ENCODE measurements at regions not wholly inside any gene's neighbourhood (a gene's known extent, or its start where the extent isn't known, plus 50 kb on each side); places are given as distances from the start of the nearest gene placed in this dataset.

DNA sequence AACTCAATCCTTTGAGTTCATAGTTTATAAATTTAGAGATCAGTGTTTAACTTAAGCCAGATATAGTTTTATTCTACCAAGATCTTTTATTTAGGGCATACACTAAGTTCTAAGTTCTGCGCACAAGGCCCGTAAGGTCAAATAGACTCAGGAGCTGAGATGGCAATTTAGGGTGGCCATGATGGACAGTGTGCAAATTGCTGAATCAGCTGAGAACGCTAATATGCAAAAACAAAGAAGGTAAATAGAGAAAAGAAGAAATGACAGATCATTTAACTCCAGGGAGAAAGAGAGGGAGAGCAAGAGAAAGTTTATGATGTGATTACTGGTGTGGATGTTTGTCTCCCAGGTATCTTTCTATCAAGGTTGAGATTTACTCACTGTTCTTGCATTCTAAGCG lies 678.5 kb downstream of the OTOL1 start:
- WGBS, 2 experiments (ENCODE audit: insufficient coverage in 2 of 2): 100% methylated on average over 3 of the region's 4 CpGs
- no peak overlapping the region for H3K4me3 ChIP-seq (ENCODE audit: extremely low read depth, insufficient read depth, low read length, poor library complexity, severe bottlenecking)
- no peaks in the 10 kb centered on the region for H3K36me3 ChIP-seq (ENCODE audit: control insufficient read depth, insufficient read depth, low read length)
- no peaks in the 10 kb centered on the region for H3K4me1 ChIP-seq (ENCODE audit: control insufficient read depth, insufficient read depth, low read length, poor library complexity, severe bottlenecking)
- peaks cover 7% of the 10 kb centered on the region for H3K9me3 ChIP-seq (ENCODE audit: control insufficient read depth, low read length)
- H3K27ac ChIP-seq (ENCODE audit: low read depth, low read length, severe bottlenecking): no peak overlapping the region

DNA sequence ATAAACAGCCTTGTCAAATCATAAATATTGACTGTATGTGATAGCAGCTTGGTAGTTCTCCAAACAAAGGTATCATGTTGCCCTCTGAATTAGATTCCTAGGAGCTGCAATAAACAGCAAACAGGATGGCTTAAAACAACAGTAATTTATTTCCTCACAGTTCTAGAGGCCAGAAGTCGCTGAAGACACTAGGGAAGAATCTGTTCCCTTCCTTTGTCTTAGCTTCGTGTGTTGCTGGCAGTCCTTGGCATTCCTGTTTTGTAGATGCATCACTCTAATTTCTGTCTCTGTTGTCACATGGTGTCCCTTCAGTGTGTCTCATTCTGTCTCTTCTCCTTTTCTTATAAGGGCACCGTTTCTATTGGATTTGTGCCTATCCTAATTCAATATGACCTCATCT lies 679.3 kb downstream of the OTOL1 start:
- H3K4me3 ChIP-seq (ENCODE audit: extremely low read depth, insufficient read depth, low read length, poor library complexity, severe bottlenecking): no peak overlapping the region
- H3K27ac ChIP-seq (ENCODE audit: low read depth, low read length, severe bottlenecking): no peak overlapping the region
- H3K36me3 ChIP-seq (ENCODE audit: control insufficient read depth, insufficient read depth, low read length): no peaks in the 10 kb centered on the region
- 89 to 100% methylated on average over 2 to 3 of the region's 3 CpGs for WGBS, 2 experiments (ENCODE audit: insufficient coverage in 2 of 2)
- H3K9me3 ChIP-seq (ENCODE audit: control insufficient read depth, low read length): peaks cover 7% of the 10 kb centered on the region
- no peaks in the 10 kb centered on the region for H3K4me1 ChIP-seq (ENCODE audit: control insufficient read depth, insufficient read depth, low read length, poor library complexity, severe bottlenecking)

GRCh38 chr3:162183440-162183839 lies 686.8 kb downstream of the OTOL1 start:
- Histone ChIP-seq H3K4me3 (ENCODE audit: extremely low read depth, insufficient read depth, low read length, poor library complexity, severe bottlenecking) (no peak overlapping the region), H3K4me1 (ENCODE audit: control insufficient read depth, insufficient read depth, low read length, poor library complexity, severe bottlenecking) (no peaks in the 10 kb centered on the region), H3K9me3 (ENCODE audit: control insufficient read depth, low read length) (no peaks in the 10 kb centered on the region), H3K36me3 (ENCODE audit: control insufficient read depth, insufficient read depth, low read length) (no peaks in the 10 kb centered on the region), H3K27ac (ENCODE audit: low read depth, low read length, severe bottlenecking) (no peak overlapping the region)
- WGBS, 2 experiments (ENCODE audit: insufficient coverage in 2 of 2): no CpG with 5 or more reads among the region's 1 CpG

DNA sequence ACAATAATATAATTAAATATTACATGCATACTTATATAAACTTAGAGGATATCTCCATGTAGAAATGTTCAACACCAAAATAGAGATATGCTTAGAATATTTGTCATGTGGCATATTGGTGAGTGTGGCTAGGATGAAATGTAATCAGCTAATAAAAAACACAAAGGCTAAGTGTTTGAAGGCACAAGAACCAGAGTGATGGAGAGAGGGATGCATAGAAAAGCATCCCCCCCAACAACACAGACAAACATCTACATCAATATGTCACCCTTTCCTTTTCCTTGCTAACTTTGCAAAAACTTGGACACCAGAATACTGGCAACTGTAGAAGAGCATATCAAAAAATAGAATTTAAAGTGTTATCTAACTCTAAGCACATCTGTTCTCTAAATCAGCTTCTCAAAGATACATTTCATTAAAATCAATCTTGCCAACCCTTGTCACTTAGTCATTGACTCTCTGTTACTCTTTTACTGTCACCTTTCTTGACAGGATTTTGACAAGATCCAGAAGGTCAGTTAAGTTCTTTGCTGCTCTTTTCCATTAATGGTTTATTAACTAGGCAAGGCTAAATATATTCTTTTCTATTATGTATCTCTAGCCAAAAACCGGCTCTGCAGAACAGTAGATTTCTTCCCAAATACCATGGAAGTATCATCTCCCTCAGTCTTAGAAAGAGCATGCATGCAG lies 695.9 kb downstream of the OTOL1 start:
- no peak overlapping the region for H3K27ac ChIP-seq (ENCODE audit: low read depth, low read length, severe bottlenecking)
- H3K9me3 ChIP-seq (ENCODE audit: control insufficient read depth, low read length): no peaks in the 10 kb centered on the region
- WGBS, 2 experiments (ENCODE audit: insufficient coverage in 2 of 2): no CpG with 5 or more reads among the region's 1 CpG

GRCh38 chr3:162193148-162194095 lies 696.8 kb downstream of the OTOL1 start:
- no peaks in the 10 kb centered on the region for H3K9me3 ChIP-seq (ENCODE audit: control insufficient read depth, low read length)
- H3K4me1 ChIP-seq (ENCODE audit: control insufficient read depth, insufficient read depth, low read length, poor library complexity, severe bottlenecking): no peaks in the 10 kb centered on the region
- H3K36me3 ChIP-seq (ENCODE audit: control insufficient read depth, insufficient read depth, low read length): no peaks in the 10 kb centered on the region
- H3K27ac ChIP-seq (ENCODE audit: low read depth, low read length, severe bottlenecking): no peak overlapping the region
- no peak overlapping the region for H3K4me3 ChIP-seq (ENCODE audit: extremely low read depth, insufficient read depth, low read length, poor library complexity, severe bottlenecking)
- 17 to 40% methylated on average over 1 of the region's 4 CpGs for WGBS, 2 experiments (ENCODE audit: insufficient coverage in 2 of 2)

More for the DNA sequence above, 695.9 kb downstream of the OTOL1 start:
- no peaks in the 10 kb centered on the region for H3K4me1 ChIP-seq (ENCODE audit: control insufficient read depth, insufficient read depth, low read length, poor library complexity, severe bottlenecking)
- no peaks in the 10 kb centered on the region for H3K36me3 ChIP-seq (ENCODE audit: control insufficient read depth, insufficient read depth, low read length)
- H3K4me3 ChIP-seq (ENCODE audit: extremely low read depth, insufficient read depth, low read length, poor library complexity, severe bottlenecking): no peak overlapping the region

- Histone ChIP-seq H3K9me3 (ENCODE audit: control insufficient read depth, low read length) (no peaks in the 10 kb centered on the region), H3K27ac (ENCODE audit: low read depth, low read length, severe bottlenecking) (no peak overlapping the region), H3K4me3 (ENCODE audit: extremely low read depth, insufficient read depth, low read length, poor library complexity, severe bottlenecking) (no peak overlapping the region), H3K36me3 (ENCODE audit: control insufficient read depth, insufficient read depth, low read length) (no peaks in the 10 kb centered on the region), H3K4me1 (ENCODE audit: control insufficient read depth, insufficient read depth, low read length, poor library complexity, severe bottlenecking) (no peaks in the 10 kb centered on the region)
- WGBS, 2 experiments (ENCODE audit: insufficient coverage in 2 of 2): 100% methylated on average over 1 to 2 of the region's 3 CpGs
Observed at GRCh38 chr3:162195147-162195546, 698.5 kb downstream of the OTOL1 start.

GRCh38 chr3:162196964-162197363 lies 700.4 kb downstream of the OTOL1 start:
- no peaks in the 10 kb centered on the region for H3K9me3 ChIP-seq (ENCODE audit: control insufficient read depth, low read length)
- no peaks in the 10 kb centered on the region for H3K36me3 ChIP-seq (ENCODE audit: control insufficient read depth, insufficient read depth, low read length)
- H3K4me3 ChIP-seq (ENCODE audit: extremely low read depth, insufficient read depth, low read length, poor library complexity, severe bottlenecking): no peak overlapping the region
- H3K27ac ChIP-seq (ENCODE audit: low read depth, low read length, severe bottlenecking): no peak overlapping the region
- 100% methylated on average over 1 of the region's 2 CpGs; no CpG with 5 or more reads in 1 of the 2 experiments for WGBS, 2 experiments (ENCODE audit: insufficient coverage in 2 of 2)
- H3K4me1 ChIP-seq (ENCODE audit: control insufficient read depth, insufficient read depth, low read length, poor library complexity, severe bottlenecking): no peaks in the 10 kb centered on the region

DNA sequence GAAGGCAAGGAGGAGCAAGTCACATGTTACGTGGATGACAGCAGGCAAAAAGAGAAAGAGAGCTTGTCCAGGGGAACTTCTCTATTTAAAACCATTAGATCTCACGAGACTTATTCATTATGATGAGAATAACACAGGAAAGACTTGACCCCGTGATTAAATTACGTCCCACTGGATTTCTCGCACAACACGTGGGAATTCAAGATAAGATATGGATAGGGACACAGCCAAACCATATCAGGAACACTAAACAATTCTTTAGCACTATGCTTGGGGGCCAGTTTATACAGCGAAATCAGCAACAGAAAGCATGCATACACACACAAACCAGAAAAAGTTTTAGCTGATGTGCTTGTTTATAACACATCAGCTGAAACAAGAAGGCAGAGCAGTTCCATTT lies 704.2 kb downstream of the OTOL1 start:
- H3K36me3 ChIP-seq (ENCODE audit: control insufficient read depth, insufficient read depth, low read length): no peaks in the 10 kb centered on the region
- no peak overlapping the region for H3K27ac ChIP-seq (ENCODE audit: low read depth, low read length, severe bottlenecking)
- WGBS, 2 experiments (ENCODE audit: insufficient coverage in 2 of 2): 83 to 84% methylated on average over 5 to 6 of the region's 7 CpGs
- no peaks in the 10 kb centered on the region for H3K4me1 ChIP-seq (ENCODE audit: control insufficient read depth, insufficient read depth, low read length, poor library complexity, severe bottlenecking)
- H3K4me3 ChIP-seq (ENCODE audit: extremely low read depth, insufficient read depth, low read length, poor library complexity, severe bottlenecking): no peak overlapping the region
- H3K9me3 ChIP-seq (ENCODE audit: control insufficient read depth, low read length): no peaks in the 10 kb centered on the region

DNA sequence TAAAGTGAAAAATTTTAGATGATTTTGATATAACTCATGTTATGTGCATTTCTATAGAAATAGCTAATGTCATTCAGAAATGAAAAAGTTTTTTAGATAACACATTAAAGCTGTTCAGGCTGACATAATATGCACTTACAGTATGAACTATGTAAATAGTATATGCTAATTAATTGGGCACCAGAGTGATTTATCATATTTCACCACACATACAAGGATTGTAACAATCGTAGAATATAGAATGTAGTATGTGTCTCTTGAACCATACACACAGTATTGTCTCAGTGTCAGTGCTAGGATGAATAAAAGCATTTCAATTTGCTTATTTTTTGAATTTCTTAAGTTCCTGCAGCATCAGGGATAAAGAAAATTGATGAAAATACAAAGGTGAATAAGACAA lies 710.0 kb downstream of the OTOL1 start:
- WGBS, 2 experiments (ENCODE audit: insufficient coverage in 2 of 2): no CpG with 5 or more reads among the region's 1 CpG
- Histone ChIP-seq H3K4me1 (ENCODE audit: control insufficient read depth, insufficient read depth, low read length, poor library complexity, severe bottlenecking) (no peaks in the 10 kb centered on the region), H3K9me3 (ENCODE audit: control insufficient read depth, low read length) (no peaks in the 10 kb centered on the region), H3K4me3 (ENCODE audit: extremely low read depth, insufficient read depth, low read length, poor library complexity, severe bottlenecking) (no peak overlapping the region), H3K36me3 (ENCODE audit: control insufficient read depth, insufficient read depth, low read length) (no peaks in the 10 kb centered on the region), H3K27ac (ENCODE audit: low read depth, low read length, severe bottlenecking) (no peak overlapping the region)

- no peaks in the 10 kb centered on the region for H3K4me1 ChIP-seq (ENCODE audit: control insufficient read depth, insufficient read depth, low read length, poor library complexity, severe bottlenecking)
- no peaks in the 10 kb centered on the region for H3K36me3 ChIP-seq (ENCODE audit: control insufficient read depth, insufficient read depth, low read length)
- H3K9me3 ChIP-seq (ENCODE audit: control insufficient read depth, low read length): no peaks in the 10 kb centered on the region
- H3K27ac ChIP-seq (ENCODE audit: low read depth, low read length, severe bottlenecking): no peak overlapping the region
- no peak overlapping the region for H3K4me3 ChIP-seq (ENCODE audit: extremely low read depth, insufficient read depth, low read length, poor library complexity, severe bottlenecking)
Observed at GRCh38 chr3:162211470-162211869, 714.9 kb downstream of the OTOL1 start.

- Histone ChIP-seq H3K9me3 (ENCODE audit: control insufficient read depth, low read length) (no peaks in the 10 kb centered on the region), H3K4me3 (ENCODE audit: extremely low read depth, insufficient read depth, low read length, poor library complexity, severe bottlenecking) (no peak overlapping the region), H3K36me3 (ENCODE audit: control insufficient read depth, insufficient read depth, low read length) (no peaks in the 10 kb centered on the region), H3K4me1 (ENCODE audit: control insufficient read depth, insufficient read depth, low read length, poor library complexity, severe bottlenecking) (no peaks in the 10 kb centered on the region), H3K27ac (ENCODE audit: low read depth, low read length, severe bottlenecking) (no peak overlapping the region)
- no CpG with 5 or more reads among the region's 2 CpGs for WGBS, 2 experiments (ENCODE audit: insufficient coverage in 2 of 2)
Observed at GRCh38 chr3:162213196-162213595, 716.6 kb downstream of the OTOL1 start.
